ENCODE measurements at regions not wholly inside any gene's neighbourhood (a gene's known extent, or its start where the extent isn't known, plus 50 kb on each side); places are given as distances from the start of the nearest gene placed in this dataset.

GRCh38 chr1:82297139-82297896 is 496.6 kb downstream of the ADGRL2 start:
- Histone ChIP-seq H3K4me3 (no peak overlapping the region), H3K27me3 (no peaks in the 10 kb centered on the region), H3K4me1 (ENCODE audit: insufficient read depth) (no peaks in the 10 kb centered on the region), H3K9me3 (no peaks in the 10 kb centered on the region), H3K27ac (no peak overlapping the region), H3K36me3 (no peaks in the 10 kb centered on the region)
- no peak for DNase-seq
- 80 to 83% (median 81%) methylated on average over 9 of the region's 9 CpGs for WGBS, 3 donors
- intact Hi-C loops (cut with DNase I) = no loop called here
- TF ChIP-seq POLR2A (IDR thresholded peaks at IDR 0.05) = no peak

- TF ChIP-seq POLR2A (IDR thresholded peaks at IDR 0.05) = no peak
- TF ChIP-seq EP300 (IDR thresholded peaks at IDR 0.05) = no peak
- TF ChIP-seq CTCF (IDR thresholded peaks at IDR 0.05) = no peak
- H3K4me1 ChIP-seq (ENCODE audit: insufficient read depth) = no peaks in the 10 kb centered on the region
- no peaks in the 10 kb centered on the region for H3K9me3 ChIP-seq
- DNase-seq = no peak
- H3K27ac ChIP-seq = no peak overlapping the region
- H3K36me3 ChIP-seq = no peaks in the 10 kb centered on the region
- no peaks in the 10 kb centered on the region for H3K27me3 ChIP-seq
- 83 to 90% (median 85%) methylated on average over 3 of the region's 3 CpGs for WGBS, 3 donors
- H3K4me3 ChIP-seq = no peak overlapping the region
- intact Hi-C loops (cut with DNase I) = no loop called here
Measured at GRCh38 chr1:82287556-82287955, 486.8 kb downstream of the ADGRL2 start.

- TF ChIP-seq EP300 (IDR thresholded peaks at IDR 0.05) (no peak), CTCF (IDR thresholded peaks at IDR 0.05) (no peak), POLR2A (IDR thresholded peaks at IDR 0.05) (no peak)
- H3K36me3 ChIP-seq = no peaks in the 10 kb centered on the region
- intact Hi-C loops (cut with DNase I) = no loop called here
- H3K27me3 ChIP-seq = no peaks in the 10 kb centered on the region
- no peak overlapping the region for H3K27ac ChIP-seq
- WGBS, 3 donors = 46 to 63% (median 60%) methylated on average over 1 of the region's 1 CpG
- no peaks in the 10 kb centered on the region for H3K9me3 ChIP-seq
- no peaks in the 10 kb centered on the region for H3K4me1 ChIP-seq (ENCODE audit: insufficient read depth)
- DNase-seq = no peak
- no peak overlapping the region for H3K4me3 ChIP-seq
Measured at GRCh38 chr1:82284213-82284612, 483.5 kb downstream of the ADGRL2 start.

- intact Hi-C loops (cut with DNase I) = no loop called here
- no peak for DNase-seq
- H3K9me3 ChIP-seq = no peaks in the 10 kb centered on the region
- H3K27ac ChIP-seq = no peak overlapping the region
- no peak overlapping the region for H3K4me3 ChIP-seq
- no peaks in the 10 kb centered on the region for H3K36me3 ChIP-seq
- 73 to 90% (median 83%) methylated on average over 6 of the region's 6 CpGs for WGBS, 3 donors
- TF ChIP-seq POLR2A (IDR thresholded peaks at IDR 0.05) (no peak), CTCF (IDR thresholded peaks at IDR 0.05) (no peak), EP300 (IDR thresholded peaks at IDR 0.05) (no peak)
- H3K4me1 ChIP-seq (ENCODE audit: insufficient read depth) = no peaks in the 10 kb centered on the region
- no peaks in the 10 kb centered on the region for H3K27me3 ChIP-seq
Measured at GRCh38 chr1:82279241-82279640, 478.5 kb downstream of the ADGRL2 start.

- Histone ChIP-seq H3K27me3 (no peaks in the 10 kb centered on the region), H3K27ac (no peak overlapping the region), H3K4me1 (ENCODE audit: insufficient read depth) (no peaks in the 10 kb centered on the region), H3K4me3 (no peak overlapping the region), H3K36me3 (no peaks in the 10 kb centered on the region), H3K9me3 (no peaks in the 10 kb centered on the region)
- no peak for DNase-seq
- TF ChIP-seq CTCF (IDR thresholded peaks at IDR 0.05) (no peak), EP300 (IDR thresholded peaks at IDR 0.05) (no peak), POLR2A (IDR thresholded peaks at IDR 0.05) (no peak)
- intact Hi-C loops (cut with DNase I) = no loop called here
- WGBS, 3 donors = 49 to 63% (median 59%) methylated on average over 2 of the region's 2 CpGs
Measured at GRCh38 chr1:82273816-82274215, 473.1 kb downstream of the ADGRL2 start.
